ENCODE measurements at regions not wholly inside any gene's neighbourhood (a gene's known extent, or its start where the extent isn't known, plus 50 kb on each side); places are given as distances from the start of the nearest gene placed in this dataset.
A peak's percentile ranks its signal among the peaks of the same experiment; 100 is the strongest.

DNA sequence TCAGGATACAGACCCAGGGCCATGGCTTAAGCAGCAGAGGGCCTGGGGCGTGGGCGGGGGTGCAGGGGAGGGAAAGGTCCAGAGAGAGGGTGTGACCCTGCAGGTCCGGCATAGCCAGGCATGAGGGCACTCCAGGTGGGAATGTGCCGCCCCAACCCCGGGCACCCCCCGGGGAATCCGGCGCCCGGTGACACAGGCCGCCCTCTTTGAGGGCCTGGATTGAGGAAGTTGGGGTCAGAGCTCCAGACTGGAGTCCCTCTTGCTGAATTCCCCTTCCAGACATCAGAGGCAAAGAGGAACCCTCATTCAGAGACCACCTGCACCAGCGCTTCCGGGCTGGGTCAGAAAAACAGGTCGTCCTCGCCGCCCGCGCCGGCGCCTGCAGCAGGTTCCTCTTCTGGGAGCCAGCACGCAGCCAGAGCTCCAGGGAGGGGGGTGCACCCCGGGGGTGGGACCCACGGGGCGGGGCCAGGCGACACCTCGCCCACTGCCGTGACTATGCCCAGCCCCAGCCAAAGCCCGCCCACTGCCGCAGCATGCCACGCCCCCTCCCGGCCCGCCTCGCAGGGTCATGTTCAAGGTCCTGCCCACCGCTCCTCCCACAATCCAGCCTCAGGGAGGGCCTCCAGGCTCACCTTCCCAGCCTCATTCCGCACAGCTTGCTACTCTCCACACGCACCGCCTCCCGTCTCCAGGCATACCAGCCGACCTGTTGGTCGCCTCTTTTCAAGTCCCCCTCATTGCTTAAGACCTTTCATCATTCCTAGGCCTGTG, 98.3 kb upstream of the ID2 start (continued):
- TF ChIP-seq FOXM1 (IDR thresholded peaks at IDR 0.05; ENCODE audit: low read depth), result no peak
- no peak for TF ChIP-seq FOXM1 (CRISPR knock-in tag; IDR thresholded peaks at IDR 0.05; ENCODE audit: low read depth)
- no peak for TF ChIP-seq BMI1 (IDR thresholded peaks at IDR 0.05; ENCODE audit: low read length)
- 0 out of 2 replicates have a peak, but pooled peaks have one; percentile 51 for TF ChIP-seq HDGF (IDR thresholded peaks at IDR 0.05)
- TF ChIP-seq, protein P1, sequence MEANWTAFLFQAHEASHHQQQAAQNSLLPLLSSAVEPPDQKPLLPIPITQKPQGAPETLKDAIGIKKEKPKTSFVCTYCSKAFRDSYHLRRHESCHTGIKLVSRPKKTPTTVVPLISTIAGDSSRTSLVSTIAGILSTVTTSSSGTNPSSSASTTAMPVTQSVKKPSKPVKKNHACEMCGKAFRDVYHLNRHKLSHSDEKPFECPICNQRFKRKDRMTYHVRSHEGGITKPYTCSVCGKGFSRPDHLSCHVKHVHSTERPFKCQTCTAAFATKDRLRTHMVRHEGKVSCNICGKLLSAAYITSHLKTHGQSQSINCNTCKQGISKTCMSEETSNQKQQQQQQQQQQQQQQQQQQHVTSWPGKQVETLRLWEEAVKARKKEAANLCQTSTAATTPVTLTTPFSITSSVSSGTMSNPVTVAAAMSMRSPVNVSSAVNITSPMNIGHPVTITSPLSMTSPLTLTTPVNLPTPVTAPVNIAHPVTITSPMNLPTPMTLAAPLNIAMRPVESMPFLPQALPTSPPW (CRISPR knock-in tag; IDR thresholded peaks at IDR 0.05), result peak; percentile 94
- no peak for TF ChIP-seq JUN (IDR thresholded peaks at IDR 0.05; ENCODE audit: borderline replicate concordance, low read depth, low read length)
- TF ChIP-seq JUN (CRISPR knock-in tag; IDR thresholded peaks at IDR 0.05; ENCODE audit: borderline replicate concordance), result peak; percentile 42; the same call in 1 of the 2 replicates
- TF ChIP-seq SREBF2 (CRISPR knock-in tag; IDR thresholded peaks at IDR 0.05), result no peak
- no peak for TF ChIP-seq ZNF24 (IDR thresholded peaks at IDR 0.05)
- TF ChIP-seq TEAD1 (CRISPR knock-in tag; IDR thresholded peaks at IDR 0.05), result peak in 1 of 2 experiments; percentile 38; a peak in 2 of 4 replicates
- TF ChIP-seq, protein P2, sequence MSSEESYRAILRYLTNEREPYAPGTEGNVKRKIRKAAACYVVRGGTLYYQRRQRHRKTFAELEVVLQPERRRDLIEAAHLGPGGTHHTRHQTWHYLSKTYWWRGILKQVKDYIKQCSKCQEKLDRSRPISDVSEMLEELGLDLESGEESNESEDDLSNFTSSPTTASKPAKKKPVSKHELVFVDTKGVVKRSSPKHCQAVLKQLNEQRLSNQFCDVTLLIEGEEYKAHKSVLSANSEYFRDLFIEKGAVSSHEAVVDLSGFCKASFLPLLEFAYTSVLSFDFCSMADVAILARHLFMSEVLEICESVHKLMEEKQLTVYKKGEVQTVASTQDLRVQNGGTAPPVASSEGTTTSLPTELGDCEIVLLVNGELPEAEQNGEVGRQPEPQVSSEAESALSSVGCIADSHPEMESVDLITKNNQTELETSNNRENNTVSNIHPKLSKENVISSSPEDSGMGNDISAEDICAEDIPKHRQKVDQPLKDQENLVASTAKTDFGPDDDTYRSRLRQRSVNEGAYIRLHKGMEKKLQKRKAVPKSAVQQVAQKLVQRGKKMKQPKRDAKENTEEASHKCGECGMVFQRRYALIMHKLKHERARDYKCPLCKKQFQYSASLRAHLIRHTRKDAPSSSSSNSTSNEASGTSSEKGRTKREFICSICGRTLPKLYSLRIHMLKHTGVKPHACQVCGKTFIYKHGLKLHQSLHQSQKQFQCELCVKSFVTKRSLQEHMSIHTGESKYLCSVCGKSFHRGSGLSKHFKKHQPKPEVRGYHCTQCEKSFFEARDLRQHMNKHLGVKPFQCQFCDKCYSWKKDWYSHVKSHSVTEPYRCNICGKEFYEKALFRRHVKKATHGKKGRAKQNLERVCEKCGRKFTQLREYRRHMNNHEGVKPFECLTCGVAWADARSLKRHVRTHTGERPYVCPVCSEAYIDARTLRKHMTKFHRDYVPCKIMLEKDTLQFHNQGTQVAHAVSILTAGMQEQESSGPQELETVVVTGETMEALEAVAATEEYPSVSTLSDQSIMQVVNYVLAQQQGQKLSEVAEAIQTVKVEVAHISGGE (CRISPR knock-in tag; IDR thresholded peaks at IDR 0.05), result peak in 1 of 3 experiments; percentile 87; a peak in 2 of 6 replicates
- TF ChIP-seq ZNF431 (CRISPR knock-in tag; IDR thresholded peaks at IDR 0.05), result 0 out of 2 replicates have a peak, but pooled peaks have one; percentile 58
- TF ChIP-seq, protein P3, sequence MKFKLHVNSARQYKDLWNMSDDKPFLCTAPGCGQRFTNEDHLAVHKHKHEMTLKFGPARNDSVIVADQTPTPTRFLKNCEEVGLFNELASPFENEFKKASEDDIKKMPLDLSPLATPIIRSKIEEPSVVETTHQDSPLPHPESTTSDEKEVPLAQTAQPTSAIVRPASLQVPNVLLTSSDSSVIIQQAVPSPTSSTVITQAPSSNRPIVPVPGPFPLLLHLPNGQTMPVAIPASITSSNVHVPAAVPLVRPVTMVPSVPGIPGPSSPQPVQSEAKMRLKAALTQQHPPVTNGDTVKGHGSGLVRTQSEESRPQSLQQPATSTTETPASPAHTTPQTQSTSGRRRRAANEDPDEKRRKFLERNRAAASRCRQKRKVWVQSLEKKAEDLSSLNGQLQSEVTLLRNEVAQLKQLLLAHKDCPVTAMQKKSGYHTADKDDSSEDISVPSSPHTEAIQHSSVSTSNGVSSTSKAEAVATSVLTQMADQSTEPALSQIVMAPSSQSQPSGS (CRISPR knock-in tag; IDR thresholded peaks at IDR 0.05), result no peak
- TF ChIP-seq SNIP1 (IDR thresholded peaks at IDR 0.05; ENCODE audit: low read depth), result peak; percentile 53; the same call in 1 of the 2 replicates
- 0 out of 2 replicates have a peak, but pooled peaks have one; percentile 20 for TF ChIP-seq CTBP1 (IDR thresholded peaks at IDR 0.05; ENCODE audit: borderline replicate concordance)
- TF ChIP-seq ZFX (CRISPR knock-in tag; IDR thresholded peaks at IDR 0.05), result peak; percentile 87
- TF ChIP-seq, protein P4, sequence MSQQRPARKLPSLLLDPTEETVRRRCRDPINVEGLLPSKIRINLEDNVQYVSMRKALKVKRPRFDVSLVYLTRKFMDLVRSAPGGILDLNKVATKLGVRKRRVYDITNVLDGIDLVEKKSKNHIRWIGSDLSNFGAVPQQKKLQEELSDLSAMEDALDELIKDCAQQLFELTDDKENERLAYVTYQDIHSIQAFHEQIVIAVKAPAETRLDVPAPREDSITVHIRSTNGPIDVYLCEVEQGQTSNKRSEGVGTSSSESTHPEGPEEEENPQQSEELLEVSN (IDR thresholded peaks at IDR 0.05; ENCODE audit: borderline replicate concordance in 1 of 2, extremely low read depth in 1 of 2, insufficient read depth in 1 of 2, insufficient read length in 1 of 2, low read depth in 1 of 2, low read length in 1 of 2, poor library complexity in 1 of 2, severe bottlenecking in 1 of 2), result peak; percentile 63 to 94
- TF ChIP-seq HCFC1 (IDR thresholded peaks at IDR 0.05; ENCODE audit: low read depth, low read length), result no peak
- TF ChIP-seq YY1 (IDR thresholded peaks at IDR 0.05; ENCODE audit: borderline replicate concordance in 1 of 3, control insufficient read depth in 1 of 3, extremely low read depth in 1 of 3, insufficient read depth in 3 of 3, insufficient read length in 1 of 3, insufficient replicate concordance in 2 of 3, low read depth in 1 of 3, low read length in 2 of 3), result peak in 1 of 3 experiments; percentile 42

All from K562 (cell line).